Fibroblast of lung (primary cell): ENCODE measurements at regions not wholly inside any gene's neighbourhood (a gene's known extent, or its start where the extent isn't known, plus 50 kb on each side); places are given as distances from the start of the nearest gene placed in this dataset.

Source experiments
- EZH2 ChIP-seq: IDR thresholded peaks from 2 replicates; pipeline ENCODE4 v1.5.1; 2012; ENCODE audit warnings: low read length, control low read depth, mild to moderate bottlenecking; ENCODE audit errors: missing control alignments
- TF ChIP-seq, protein P1 (sequence below), 2 donors: IDR thresholded peaks in 1 of 2; conservative IDR thresholded peaks in 1 of 2; 1 replicate in 1 of 2; 2 replicates in 1 of 2; pipeline ENCODE4 v1.5.1; 2011 to 2012; ENCODE audit warnings: low read length in 2 of 2, control low read depth in 1 of 2, inconsistent platforms in 1 of 2, low read depth in 1 of 2, mild to moderate bottlenecking in 1 of 2

DNA sequence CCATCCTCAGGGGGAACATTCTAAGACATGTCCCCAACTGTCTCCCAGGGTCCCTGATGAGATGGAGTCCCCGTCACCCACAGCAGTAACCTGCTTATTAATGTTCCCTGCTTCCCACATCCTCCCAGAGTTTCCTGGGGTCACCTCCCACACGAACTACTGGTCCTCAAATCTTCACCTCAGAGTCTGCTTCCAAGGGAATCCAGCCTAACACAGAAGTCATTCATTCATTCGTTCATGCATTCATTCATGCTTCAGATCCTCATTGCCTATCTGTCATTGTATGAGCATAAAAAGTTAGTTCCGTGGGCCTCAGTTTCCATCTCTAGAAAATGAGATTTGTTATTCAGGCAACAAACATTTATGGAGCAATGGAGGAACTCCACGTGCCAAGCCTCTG, 516.2 kb downstream of the SHQ1 start:
- TF ChIP-seq, protein P1, sequence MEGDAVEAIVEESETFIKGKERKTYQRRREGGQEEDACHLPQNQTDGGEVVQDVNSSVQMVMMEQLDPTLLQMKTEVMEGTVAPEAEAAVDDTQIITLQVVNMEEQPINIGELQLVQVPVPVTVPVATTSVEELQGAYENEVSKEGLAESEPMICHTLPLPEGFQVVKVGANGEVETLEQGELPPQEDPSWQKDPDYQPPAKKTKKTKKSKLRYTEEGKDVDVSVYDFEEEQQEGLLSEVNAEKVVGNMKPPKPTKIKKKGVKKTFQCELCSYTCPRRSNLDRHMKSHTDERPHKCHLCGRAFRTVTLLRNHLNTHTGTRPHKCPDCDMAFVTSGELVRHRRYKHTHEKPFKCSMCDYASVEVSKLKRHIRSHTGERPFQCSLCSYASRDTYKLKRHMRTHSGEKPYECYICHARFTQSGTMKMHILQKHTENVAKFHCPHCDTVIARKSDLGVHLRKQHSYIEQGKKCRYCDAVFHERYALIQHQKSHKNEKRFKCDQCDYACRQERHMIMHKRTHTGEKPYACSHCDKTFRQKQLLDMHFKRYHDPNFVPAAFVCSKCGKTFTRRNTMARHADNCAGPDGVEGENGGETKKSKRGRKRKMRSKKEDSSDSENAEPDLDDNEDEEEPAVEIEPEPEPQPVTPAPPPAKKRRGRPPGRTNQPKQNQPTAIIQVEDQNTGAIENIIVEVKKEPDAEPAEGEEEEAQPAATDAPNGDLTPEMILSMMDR (conservative IDR thresholded peaks at IDR 0.05 in 1 of 2, IDR thresholded peaks at IDR 0.05 in 1 of 2; ENCODE audit: low read depth in 1 of 2, low read length in 2 of 2) = no peak
- TF ChIP-seq EZH2 = no peak
